Keratinocyte (primary cell): ENCODE measurements at regions not wholly inside any gene's neighbourhood (a gene's known extent, or its start where the extent isn't known, plus 50 kb on each side); places are given as distances from the start of the nearest gene placed in this dataset.

ENCODE experiments used
- DNase-seq: peaks from one replicate; pipeline ENCODE4 v3.0.0-alpha.2; 2011; ENCODE audit warnings: low read depth, missing footprints, low spot score
- FAIRE-seq: peaks from 2 replicates; lab custom pipeline; 2011; peaks lifted over from hg19 to GRCh38; lab: Jason Lieb, UNC
- H2AFZ ChIP-seq: 2 replicates; pipeline ENCODE4 v1.6.0; 2012; ENCODE audit warnings: low read length, control low read depth, inconsistent platforms; ENCODE audit not compliant: control insufficient read depth
- H3K27ac ChIP-seq: 2 replicates; pipeline ENCODE4 v1.5.1; 2011; ENCODE audit warnings: low read length; ENCODE audit not compliant: control insufficient read depth, insufficient read depth
- H3K27me3 ChIP-seq: 3 replicates; pipeline ENCODE4 v1.6.0; 2011; ENCODE audit warnings: low read length; ENCODE audit not compliant: control insufficient read depth, insufficient read depth; ENCODE audit errors: extremely low read depth
- H3K36me3 ChIP-seq, 2 experiments: 2 replicates in 1 of 2; 3 replicates in 1 of 2; pipeline ENCODE4 v1.5.1; 2011; ENCODE audit warnings: low read length in 2 of 2, mild to moderate bottlenecking in 1 of 2; ENCODE audit not compliant: control insufficient read depth in 2 of 2, insufficient read depth in 2 of 2; ENCODE audit errors: extremely low read depth in 1 of 2
- H3K4me1 ChIP-seq: 3 replicates; pipeline ENCODE4 v1.5.1; 2011; ENCODE audit warnings: low read length; ENCODE audit not compliant: control insufficient read depth, insufficient read depth; ENCODE audit errors: extremely low read depth
- H3K4me2 ChIP-seq: 3 replicates; pipeline ENCODE4 v1.6.0; 2011; ENCODE audit warnings: low read depth, low read length; ENCODE audit not compliant: control insufficient read depth, insufficient read depth; ENCODE audit errors: extremely low read depth
- H3K4me3 ChIP-seq, 3 experiments: fragments of 200-600 bp in 1 of 3; sonication (generic) in 1 of 3; 2 replicates in 2 of 3; 3 replicates in 1 of 3; pipeline ENCODE4 v1.5.1; 2011 to 2016; ENCODE audit warnings: low read length in 3 of 3, mild to moderate bottlenecking in 3 of 3, control low read depth in 2 of 3, inconsistent platforms in 1 of 3, low read depth in 1 of 3, mixed read lengths in 1 of 3, mixed run types in 1 of 3, moderate library complexity in 1 of 3; ENCODE audit not compliant: control insufficient read depth in 2 of 3, insufficient read depth in 2 of 3; ENCODE audit errors: extremely low read depth in 1 of 3
- H3K79me2 ChIP-seq: 2 replicates; pipeline ENCODE4 v1.6.0; 2012; ENCODE audit warnings: low read length; ENCODE audit not compliant: control insufficient read depth, insufficient read depth
- H3K9ac ChIP-seq: 3 replicates; pipeline ENCODE4 v1.6.0; 2011; ENCODE audit warnings: low read length; ENCODE audit not compliant: control insufficient read depth, insufficient read depth; ENCODE audit errors: extremely low read depth
- H3K9me1 ChIP-seq: 3 replicates; pipeline ENCODE4 v1.6.0; 2011; ENCODE audit warnings: low read length; ENCODE audit not compliant: control insufficient read depth, insufficient read depth; ENCODE audit errors: extremely low read depth
- H3K9me3 ChIP-seq: 2 replicates; pipeline ENCODE4 v1.5.1; 2012; ENCODE audit warnings: low read depth, low read length; ENCODE audit not compliant: control insufficient read depth
- H4K20me1 ChIP-seq: 3 replicates; pipeline ENCODE4 v1.6.0; 2011; ENCODE audit warnings: low read length; ENCODE audit not compliant: control insufficient read depth, insufficient read depth; ENCODE audit errors: extremely low read depth
- EZH2 ChIP-seq: IDR thresholded peaks from one replicate; pipeline ENCODE4 v1.6.1; 2012; ENCODE audit warnings: inconsistent platforms, mild to moderate bottlenecking, low read length, moderate library complexity
- dilution Hi-C: fragments of 300-500 bp; cut with MboI; formaldehyde crosslinking; loops from one replicate; pipeline ENCODE4 v1.7.0; 2020; ENCODE audit warnings: low sequenced_read_pairs; ENCODE audit not compliant: extremely low pct_ligation_motif_present
- TF ChIP-seq, protein P1 (sequence below), 3 experiments: IDR thresholded peaks in 1 of 3; conservative IDR thresholded peaks in 1 of 3; optimal IDR thresholded peaks in 1 of 3; 2 replicates in 2 of 3; 3 replicates in 1 of 3; pipeline versions ENCODE3 to v1.5.1; 2011; ENCODE audit warnings: low read length in 3 of 3, mild to moderate bottlenecking in 3 of 3, moderate library complexity in 2 of 3, control low read depth in 1 of 3, inconsistent platforms in 1 of 3; ENCODE audit not compliant: insufficient read depth in 2 of 3; ENCODE audit errors: extremely low read depth in 1 of 3

DNA sequence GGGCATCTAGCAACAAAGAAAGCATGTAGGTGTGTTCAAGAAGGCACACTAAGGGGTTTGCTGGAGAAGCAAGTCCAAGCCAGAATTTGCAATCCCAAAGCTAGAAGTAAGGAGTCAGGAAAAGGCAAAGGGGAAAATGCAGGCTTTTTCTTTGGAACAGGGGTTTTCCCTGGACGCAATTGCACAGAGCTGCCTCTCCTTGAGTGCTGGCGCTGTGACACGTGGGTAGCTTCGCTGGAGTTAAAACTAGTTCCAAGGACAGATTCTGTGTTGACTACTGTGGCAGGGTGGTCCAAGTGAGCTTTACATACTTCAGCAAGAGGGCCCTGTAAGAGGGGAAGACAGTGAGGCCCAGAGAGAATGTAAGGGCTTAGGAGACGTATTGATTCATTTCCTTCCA is 277.1 kb downstream of the ADGRA3 start:
- TF ChIP-seq, protein P1, sequence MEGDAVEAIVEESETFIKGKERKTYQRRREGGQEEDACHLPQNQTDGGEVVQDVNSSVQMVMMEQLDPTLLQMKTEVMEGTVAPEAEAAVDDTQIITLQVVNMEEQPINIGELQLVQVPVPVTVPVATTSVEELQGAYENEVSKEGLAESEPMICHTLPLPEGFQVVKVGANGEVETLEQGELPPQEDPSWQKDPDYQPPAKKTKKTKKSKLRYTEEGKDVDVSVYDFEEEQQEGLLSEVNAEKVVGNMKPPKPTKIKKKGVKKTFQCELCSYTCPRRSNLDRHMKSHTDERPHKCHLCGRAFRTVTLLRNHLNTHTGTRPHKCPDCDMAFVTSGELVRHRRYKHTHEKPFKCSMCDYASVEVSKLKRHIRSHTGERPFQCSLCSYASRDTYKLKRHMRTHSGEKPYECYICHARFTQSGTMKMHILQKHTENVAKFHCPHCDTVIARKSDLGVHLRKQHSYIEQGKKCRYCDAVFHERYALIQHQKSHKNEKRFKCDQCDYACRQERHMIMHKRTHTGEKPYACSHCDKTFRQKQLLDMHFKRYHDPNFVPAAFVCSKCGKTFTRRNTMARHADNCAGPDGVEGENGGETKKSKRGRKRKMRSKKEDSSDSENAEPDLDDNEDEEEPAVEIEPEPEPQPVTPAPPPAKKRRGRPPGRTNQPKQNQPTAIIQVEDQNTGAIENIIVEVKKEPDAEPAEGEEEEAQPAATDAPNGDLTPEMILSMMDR (optimal IDR thresholded peaks at IDR 0.05 in 1 of 3, IDR thresholded peaks at IDR 0.05 in 1 of 3, conservative IDR thresholded peaks at IDR 0.05 in 1 of 3; ENCODE audit: extremely low read depth in 1 of 3, insufficient read depth in 2 of 3, low read length in 3 of 3) = peak; percentile 38 to 53 (median 39)
- no peak for TF ChIP-seq EZH2
- no peak overlapping the region for H3K4me2 ChIP-seq
- dilution Hi-C loops = no loop called here
- no peak overlapping the region for H2AFZ ChIP-seq
- no peaks in the 10 kb centered on the region for H3K4me1 ChIP-seq
- H3K9ac ChIP-seq = no peak overlapping the region
- H3K4me3 ChIP-seq = no peak overlapping the region
- no peaks in the 10 kb centered on the region for H3K9me3 ChIP-seq
- DNase-seq (no peak), FAIRE-seq (no peak)
- no peaks in the 10 kb centered on the region for H3K79me2 ChIP-seq
- H3K36me3 ChIP-seq = no peaks in the 10 kb centered on the region
- H3K9me1 ChIP-seq = no peaks in the 10 kb centered on the region
- no peaks in the 10 kb centered on the region for H4K20me1 ChIP-seq
- H3K27me3 ChIP-seq = no peaks in the 10 kb centered on the region
- no peak overlapping the region for H3K27ac ChIP-seq

DNA sequence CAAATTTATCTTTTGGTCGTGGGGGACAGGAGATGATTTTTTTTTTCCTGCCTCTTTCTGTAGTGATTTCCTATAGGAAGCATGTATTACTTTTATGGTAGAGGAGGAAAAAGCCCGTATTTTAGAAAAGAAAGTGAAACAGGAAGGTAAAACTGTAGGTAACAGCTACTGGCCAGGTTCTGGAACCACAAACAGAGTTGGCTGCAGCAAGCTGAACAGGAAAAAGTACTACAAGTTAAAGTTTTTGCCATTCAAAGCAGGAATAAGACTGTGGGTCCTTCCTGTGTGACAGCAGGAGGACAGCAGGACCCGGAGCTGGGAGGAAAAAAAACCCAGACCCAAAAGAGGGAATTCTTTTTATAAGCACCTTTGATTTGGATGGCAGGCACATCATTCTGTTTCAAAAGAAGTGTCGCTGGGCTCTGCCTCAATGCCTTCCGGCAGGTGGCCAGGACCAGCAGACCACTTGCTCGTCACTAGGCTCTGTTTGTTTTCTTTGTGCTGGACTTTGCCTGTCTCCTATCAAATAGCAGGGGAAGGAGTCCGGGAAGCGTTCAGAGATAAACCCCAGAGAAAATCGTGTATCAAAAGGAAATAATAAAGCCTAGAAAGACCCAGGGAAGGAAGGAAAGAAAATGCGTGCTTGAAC is 277.9 kb downstream of the ADGRA3 start:
- Histone ChIP-seq H3K4me2 (no peak overlapping the region), H3K79me2 (no peaks in the 10 kb centered on the region), H3K36me3 (no peaks in the 10 kb centered on the region), H3K9me1 (no peaks in the 10 kb centered on the region), H2AFZ (no peak overlapping the region), H3K4me3 (no peak overlapping the region), H4K20me1 (no peaks in the 10 kb centered on the region), H3K27ac (no peak overlapping the region), H3K9me3 (no peaks in the 10 kb centered on the region), H3K9ac (no peak overlapping the region), H3K27me3 (no peaks in the 10 kb centered on the region), H3K4me1 (no peaks in the 10 kb centered on the region)
- dilution Hi-C loops = no loop called here
- TF ChIP-seq EZH2 = no peak
- TF ChIP-seq, protein P1 (optimal IDR thresholded peaks at IDR 0.05 in 1 of 3, IDR thresholded peaks at IDR 0.05 in 1 of 3, conservative IDR thresholded peaks at IDR 0.05 in 1 of 3; ENCODE audit: extremely low read depth in 1 of 3, insufficient read depth in 2 of 3, low read length in 3 of 3) = no peak
- FAIRE-seq (no peak), DNase-seq (no peak)
